Heart left ventricle (tissue), 13 donors: ENCODE measurements at regions not wholly inside any gene's neighbourhood (a gene's known extent, or its start where the extent isn't known, plus 50 kb on each side); places are given as distances from the start of the nearest gene placed in this dataset.

Source experiments
- POLR2A ChIP-seq, 2 donors: fragments of 450-650 bp; IDR thresholded peaks; one replicate each; pipeline ENCODE4 v1.6.1; 2017; ENCODE audit warnings: antibody characterized with exemption in 2 of 2, mild to moderate bottlenecking in 2 of 2, moderate library complexity in 2 of 2
- TF ChIP-seq, protein P1 (sequence below), 12 donors: fragments of 200-600 bp; sonication (generic) in 4 of 12; IDR thresholded peaks; one replicate each; pipeline versions ENCODE4 v1.5.0 to v1.8.0; 2018 to 2022; ENCODE audit warnings: antibody characterized with exemption in 12 of 12, mild to moderate bottlenecking in 5 of 12
- donor health status: ischemic (EF 13 %, LVEDD 7.1; RV severe dilation, severe dysfunction).
- donor health status: DM: no; HTN: yes; CAD: no.
- donor health status: DM: no; HTN: no; CAD: no.
- donor health status: ischemic (EF 25% LVEDD 6.9; RV normal size, moderate dysfunction).
- donor health status: ischemic (EF 25% LVEDD 5.7; RV mildly dilated, moderate dysfunction).
- donor health status: ischemic (EF 35%, LVEDD 5.7; RV mildly dilated, moderate dysfunction).
- donor health status: nonischemic (EF 11% LVEDD 7.7; RV severe dilation, severe dysfunction).
- donor health status: DM: yes; HTN: yes; CAD: no.
- donor health status: PGD.
- donor health status: ischemic (EF 29% LVEDD 5.4; RV normal size, mild dysfunction).
- donor health status: nonischemic (EF 23%, LVEDD 6.1; RV moderate dilation, normal function).

DNA sequence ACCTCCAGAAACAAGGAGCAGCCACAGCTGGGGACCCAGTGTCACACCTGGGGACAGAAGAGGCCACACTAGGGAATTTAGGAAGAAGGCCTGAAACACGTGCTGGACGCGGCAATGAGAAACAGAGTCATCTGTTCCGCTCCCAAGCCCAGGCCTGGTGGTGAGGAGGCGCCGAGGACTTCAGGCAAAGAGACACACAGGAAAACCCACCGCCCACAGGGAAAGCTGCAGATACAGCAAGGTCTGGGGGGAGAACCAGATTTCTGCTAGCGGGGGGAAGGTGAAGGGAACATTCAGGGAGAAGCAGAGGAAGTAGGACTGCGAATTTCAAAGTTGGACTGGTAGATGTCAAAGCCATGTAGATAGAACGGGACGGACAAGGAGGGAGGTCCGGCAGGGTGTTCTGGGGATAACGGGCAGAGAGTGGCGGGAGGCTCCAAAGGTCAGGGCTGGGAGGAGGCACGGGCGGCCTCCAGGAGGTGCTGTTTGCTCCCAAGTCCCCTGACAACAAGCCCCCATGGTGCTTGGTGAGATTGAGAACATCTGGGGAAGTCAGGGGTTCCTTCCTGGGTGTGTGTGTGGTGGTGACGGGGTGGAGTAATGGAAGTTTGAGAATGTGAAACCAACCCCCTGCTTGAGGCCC is 351.7 kb upstream of the MYT1L start:
- TF ChIP-seq POLR2A (IDR thresholded peaks at IDR 0.05): no peak
- TF ChIP-seq, protein P1, sequence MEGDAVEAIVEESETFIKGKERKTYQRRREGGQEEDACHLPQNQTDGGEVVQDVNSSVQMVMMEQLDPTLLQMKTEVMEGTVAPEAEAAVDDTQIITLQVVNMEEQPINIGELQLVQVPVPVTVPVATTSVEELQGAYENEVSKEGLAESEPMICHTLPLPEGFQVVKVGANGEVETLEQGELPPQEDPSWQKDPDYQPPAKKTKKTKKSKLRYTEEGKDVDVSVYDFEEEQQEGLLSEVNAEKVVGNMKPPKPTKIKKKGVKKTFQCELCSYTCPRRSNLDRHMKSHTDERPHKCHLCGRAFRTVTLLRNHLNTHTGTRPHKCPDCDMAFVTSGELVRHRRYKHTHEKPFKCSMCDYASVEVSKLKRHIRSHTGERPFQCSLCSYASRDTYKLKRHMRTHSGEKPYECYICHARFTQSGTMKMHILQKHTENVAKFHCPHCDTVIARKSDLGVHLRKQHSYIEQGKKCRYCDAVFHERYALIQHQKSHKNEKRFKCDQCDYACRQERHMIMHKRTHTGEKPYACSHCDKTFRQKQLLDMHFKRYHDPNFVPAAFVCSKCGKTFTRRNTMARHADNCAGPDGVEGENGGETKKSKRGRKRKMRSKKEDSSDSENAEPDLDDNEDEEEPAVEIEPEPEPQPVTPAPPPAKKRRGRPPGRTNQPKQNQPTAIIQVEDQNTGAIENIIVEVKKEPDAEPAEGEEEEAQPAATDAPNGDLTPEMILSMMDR (IDR thresholded peaks at IDR 0.05): no peak
